Colonic mucosa (tissue), 4 donors: ENCODE measurements at regions not wholly inside any gene's neighbourhood (a gene's known extent, or its start where the extent isn't known, plus 50 kb on each side); places are given as distances from the start of the nearest gene placed in this dataset.

Experiments used
- DNase-seq: peaks from one replicate; pipeline ENCODE4 v3.0.0-alpha.2; 2020
- H3K27ac ChIP-seq: fragments of 200-600 bp; one replicate; pipeline ENCODE4 v1.8.0; 2021
- H3K27me3 ChIP-seq: fragments of 200-600 bp; one replicate; pipeline ENCODE4 v1.8.0; 2021
- H3K36me3 ChIP-seq: fragments of 200-600 bp; one replicate; pipeline ENCODE4 v1.8.0; 2021
- H3K4me1 ChIP-seq: fragments of 200-600 bp; one replicate; pipeline ENCODE4 v1.8.0; 2021; ENCODE audit warnings: mild to moderate bottlenecking
- H3K4me3 ChIP-seq: fragments of 200-600 bp; one replicate; pipeline ENCODE4 v1.8.0; 2021
- H3K9ac ChIP-seq, 2 donors: one replicate each; pipeline ENCODE4 v1.7.0; 2013; ENCODE audit warnings: control low read depth in 2 of 2, low read depth in 2 of 2, low read length in 2 of 2
- H3K9me3 ChIP-seq: fragments of 200-600 bp; one replicate; pipeline ENCODE4 v1.8.0; 2021
- intact Hi-C: fragments of 100-400 bp; cut with DNase I; formaldehyde crosslinking; loops from one replicate; pipeline ENCODE4 v1.14.1; 2022
- TF ChIP-seq, protein P1 (sequence below): fragments of 200-600 bp; IDR thresholded peaks from one replicate; pipeline ENCODE4 v1.8.0; 2022; ENCODE audit warnings: antibody characterized with exemption, mild to moderate bottlenecking
- donor health status: healthy.
- donor health status: DM: no; HTN: no; CAD: no.
- donor health status: DM: no; HTN: no; CAD: no.

DNA sequence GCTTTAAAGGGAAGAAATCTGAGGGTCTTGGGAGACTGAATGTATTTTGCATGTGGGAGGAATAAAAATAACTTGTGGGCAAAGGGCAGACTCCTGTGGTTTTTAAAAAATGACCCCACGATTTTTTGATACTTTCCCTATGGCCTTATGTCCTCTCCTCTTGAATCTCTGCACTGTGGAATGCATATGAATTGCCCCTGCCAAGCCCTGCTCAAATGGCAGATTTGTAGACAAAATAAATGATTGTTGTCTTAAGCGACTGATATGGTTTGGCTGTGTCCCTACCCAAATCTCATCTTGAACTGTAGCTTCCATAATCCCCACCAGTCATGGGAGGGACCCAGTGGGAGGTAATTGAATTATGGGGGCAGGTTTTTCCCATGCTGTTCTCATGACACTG, 223.8 kb downstream of the DACT1 start:
- Histone ChIP-seq H3K27ac (no peak overlapping the region), H3K27me3 (no peaks in the 10 kb centered on the region), H3K4me1 (no peaks in the 10 kb centered on the region), H3K9me3 (no peaks in the 10 kb centered on the region), H3K4me3 (no peak overlapping the region), H3K9ac (no peak overlapping the region), H3K36me3 (no peaks in the 10 kb centered on the region)
- TF ChIP-seq, protein P1, sequence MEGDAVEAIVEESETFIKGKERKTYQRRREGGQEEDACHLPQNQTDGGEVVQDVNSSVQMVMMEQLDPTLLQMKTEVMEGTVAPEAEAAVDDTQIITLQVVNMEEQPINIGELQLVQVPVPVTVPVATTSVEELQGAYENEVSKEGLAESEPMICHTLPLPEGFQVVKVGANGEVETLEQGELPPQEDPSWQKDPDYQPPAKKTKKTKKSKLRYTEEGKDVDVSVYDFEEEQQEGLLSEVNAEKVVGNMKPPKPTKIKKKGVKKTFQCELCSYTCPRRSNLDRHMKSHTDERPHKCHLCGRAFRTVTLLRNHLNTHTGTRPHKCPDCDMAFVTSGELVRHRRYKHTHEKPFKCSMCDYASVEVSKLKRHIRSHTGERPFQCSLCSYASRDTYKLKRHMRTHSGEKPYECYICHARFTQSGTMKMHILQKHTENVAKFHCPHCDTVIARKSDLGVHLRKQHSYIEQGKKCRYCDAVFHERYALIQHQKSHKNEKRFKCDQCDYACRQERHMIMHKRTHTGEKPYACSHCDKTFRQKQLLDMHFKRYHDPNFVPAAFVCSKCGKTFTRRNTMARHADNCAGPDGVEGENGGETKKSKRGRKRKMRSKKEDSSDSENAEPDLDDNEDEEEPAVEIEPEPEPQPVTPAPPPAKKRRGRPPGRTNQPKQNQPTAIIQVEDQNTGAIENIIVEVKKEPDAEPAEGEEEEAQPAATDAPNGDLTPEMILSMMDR = no peak
- intact Hi-C loops = no loop called here
- no peak for DNase-seq

DNA sequence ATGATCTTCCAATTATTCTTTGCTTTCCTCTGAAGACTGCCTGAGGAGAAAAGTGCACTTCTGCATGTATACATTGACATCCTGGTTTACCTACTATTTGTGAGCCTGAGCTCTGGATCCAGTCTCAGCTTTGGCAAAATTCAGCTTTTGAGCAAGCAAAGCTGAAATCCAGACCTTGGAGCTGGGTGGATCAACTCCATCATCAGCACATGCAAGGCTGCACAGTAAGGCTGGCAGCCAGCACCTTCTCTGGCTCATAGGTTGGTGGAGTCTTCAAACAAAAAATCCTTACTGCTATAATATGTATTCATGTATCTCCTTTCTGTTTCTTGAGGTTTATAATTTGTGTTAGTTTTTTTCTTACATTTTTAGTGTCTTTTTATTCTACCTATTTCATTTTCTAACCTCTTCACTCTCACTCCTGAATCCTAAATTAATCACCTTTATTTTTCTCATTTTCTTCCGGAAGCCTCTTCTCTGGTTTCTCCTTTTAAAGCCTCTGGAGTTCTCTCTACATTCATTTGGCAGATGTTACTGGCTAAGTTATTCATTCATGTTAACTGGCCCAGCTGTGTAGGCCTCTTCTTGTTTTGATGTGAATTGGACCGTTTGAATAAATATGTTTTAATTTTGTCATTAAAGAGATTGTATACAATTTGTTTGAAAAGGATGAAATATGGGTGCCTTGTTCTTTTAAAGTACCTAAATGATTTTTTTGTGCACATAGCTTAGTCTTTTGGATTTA, 224.8 kb downstream of the DACT1 start:
- Histone ChIP-seq H3K9me3 (no peaks in the 10 kb centered on the region), H3K36me3 (no peaks in the 10 kb centered on the region), H3K9ac (no peak overlapping the region), H3K4me1 (no peaks in the 10 kb centered on the region), H3K27me3 (no peaks in the 10 kb centered on the region), H3K27ac (no peak overlapping the region), H3K4me3 (no peak overlapping the region)
- TF ChIP-seq, protein P1 = no peak
- intact Hi-C loops = no loop called here
- DNase-seq = no peak

DNA sequence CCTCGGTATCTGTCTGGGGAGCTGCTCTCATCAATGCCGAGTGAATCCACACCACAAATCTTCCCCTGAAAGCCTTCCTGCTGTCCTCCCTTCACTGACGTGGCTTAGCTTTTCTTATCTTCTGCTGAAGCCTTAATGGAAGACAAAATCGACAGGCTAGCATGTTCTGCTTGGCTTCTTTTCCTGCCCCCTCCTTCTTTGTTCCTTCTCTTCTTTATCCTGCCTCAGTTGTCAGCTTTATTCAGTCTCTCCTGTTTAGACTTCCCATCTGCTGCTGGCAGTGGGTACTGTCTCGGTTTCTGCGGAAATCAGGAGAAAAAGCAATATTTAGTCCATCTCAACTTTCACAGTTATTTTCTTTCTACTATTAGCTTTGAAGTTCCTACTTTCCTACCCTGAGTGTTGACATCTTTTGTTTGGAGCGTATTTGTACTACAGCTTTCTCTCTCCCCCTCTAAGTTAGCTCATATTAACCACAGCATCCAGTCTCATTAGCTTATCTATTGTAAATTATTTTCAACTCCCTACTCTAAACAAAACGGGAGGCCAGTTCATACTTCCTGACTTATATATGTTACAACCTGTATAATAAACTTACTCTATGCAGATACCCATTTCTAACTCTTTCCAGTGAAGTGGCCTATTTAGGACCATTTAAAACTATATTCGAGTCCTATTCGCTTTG, 226.0 kb downstream of the DACT1 start:
- TF ChIP-seq, protein P1 = no peak
- Histone ChIP-seq H3K9ac (no peak overlapping the region), H3K27me3 (no peaks in the 10 kb centered on the region), H3K9me3 (no peaks in the 10 kb centered on the region), H3K4me3 (no peak overlapping the region), H3K4me1 (no peaks in the 10 kb centered on the region), H3K36me3 (no peaks in the 10 kb centered on the region), H3K27ac (no peak overlapping the region)
- DNase-seq = no peak
- intact Hi-C loops = no loop called here

DNA sequence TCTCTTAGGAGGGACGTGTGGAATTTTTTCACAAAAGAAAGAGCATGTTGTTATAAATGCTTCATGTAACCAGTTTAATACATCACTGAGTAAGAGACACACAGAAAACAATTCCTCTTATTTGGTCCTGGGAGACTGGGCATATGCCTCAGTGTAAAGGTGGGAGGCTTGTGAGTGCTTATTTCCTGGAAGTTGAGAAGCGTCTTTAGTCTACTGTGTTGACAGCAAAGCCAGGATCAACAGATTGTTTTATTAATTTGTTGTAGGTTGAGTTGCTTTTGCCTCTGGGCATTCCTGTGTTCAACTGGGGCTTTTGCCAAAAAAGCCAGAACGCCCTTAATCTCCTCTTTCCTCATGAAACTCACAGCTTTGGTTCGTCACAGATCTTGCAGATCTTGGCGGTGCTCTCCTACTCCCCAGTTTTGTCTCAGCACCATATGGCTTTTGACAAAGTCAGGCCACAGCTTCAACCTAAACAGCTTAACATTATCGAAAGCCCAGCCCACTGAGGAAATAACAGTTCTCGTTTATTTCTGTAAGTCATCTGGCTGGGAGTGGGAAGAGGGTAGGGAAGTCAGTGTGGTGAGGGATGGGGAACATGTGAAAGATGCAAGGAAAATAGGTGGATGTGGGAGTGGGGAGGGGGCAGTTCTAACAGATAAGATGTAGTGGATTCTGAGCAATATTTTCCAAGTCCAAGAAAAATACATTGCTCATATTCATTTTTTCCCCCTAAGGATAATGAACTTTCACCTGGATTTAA, 227.2 kb downstream of the DACT1 start:
- no peaks in the 10 kb centered on the region for H3K4me1 ChIP-seq
- intact Hi-C loops = no loop called here
- H3K9ac ChIP-seq = no peak overlapping the region
- H3K27me3 ChIP-seq = no peaks in the 10 kb centered on the region
- no peak overlapping the region for H3K27ac ChIP-seq
- no peaks in the 10 kb centered on the region for H3K36me3 ChIP-seq
- TF ChIP-seq, protein P1 = no peak
- no peaks in the 10 kb centered on the region for H3K9me3 ChIP-seq
- H3K4me3 ChIP-seq = no peak overlapping the region
- DNase-seq = no peak

DNA sequence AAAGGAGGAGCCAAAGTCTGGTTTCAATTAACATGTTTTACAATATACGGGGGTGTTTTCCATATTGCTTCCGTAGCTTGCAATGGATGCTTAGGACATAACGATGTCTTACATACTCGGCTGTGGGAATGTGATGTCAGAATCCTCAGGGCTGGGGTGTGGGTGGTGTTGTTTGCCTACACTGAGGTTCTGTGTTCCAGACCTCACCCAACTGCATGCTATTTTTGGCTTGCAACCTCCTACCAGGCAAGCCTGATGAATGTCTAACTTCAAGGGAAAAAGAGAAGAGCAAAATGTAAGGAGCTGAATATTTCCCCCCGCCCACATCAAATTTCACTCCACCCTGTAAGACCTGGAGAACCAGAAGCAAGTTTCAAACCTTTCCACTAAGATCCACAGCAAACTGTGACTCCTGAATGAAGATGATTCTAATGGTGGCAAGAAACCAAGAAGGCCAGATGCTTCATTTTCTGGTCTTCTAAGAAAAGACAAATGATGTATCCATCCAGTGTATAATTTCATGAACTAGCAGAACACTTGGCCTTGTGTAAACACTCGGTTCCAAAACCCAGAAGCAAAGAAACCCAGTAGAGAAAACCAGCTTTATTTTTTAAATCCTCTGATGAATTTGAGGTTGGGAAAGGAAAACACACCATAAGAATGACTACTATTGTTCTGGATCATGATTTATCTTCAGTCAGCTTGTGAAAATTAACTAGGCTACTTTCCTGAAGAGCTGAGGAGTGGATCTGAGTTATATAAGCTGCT, 227.9 kb downstream of the DACT1 start:
- Histone ChIP-seq H3K9ac (no peak overlapping the region), H3K9me3 (no peaks in the 10 kb centered on the region), H3K27me3 (no peaks in the 10 kb centered on the region), H3K27ac (no peak overlapping the region), H3K36me3 (no peaks in the 10 kb centered on the region), H3K4me1 (no peaks in the 10 kb centered on the region), H3K4me3 (no peak overlapping the region)
- TF ChIP-seq, protein P1 = no peak
- intact Hi-C loops = no loop called here
- DNase-seq = no peak
